Endothelial cell of umbilical vein (primary cell): ENCODE measurements at regions not wholly inside any gene's neighbourhood (a gene's known extent, or its start where the extent isn't known, plus 50 kb on each side); places are given as distances from the start of the nearest gene placed in this dataset.

Experiments used
- BruUV-seq: library from RNA; stranded (reverse); fragments of 400-500 nt; replicated peaks from 2 replicates; lab custom pipeline; 2021; lab: Mats Ljungman, UMichigan
- CTCF ChIA-PET: fragments of 300-600, 350-600 bp; sonication (Branson Sonifier 250); formaldehyde crosslinking; loops from one replicate; lab custom pipeline; 2021; ENCODE audit warnings: antibody characterized with exemption, inconsistent platforms; lab: Charles Lee
- POLR2A ChIA-PET: fragments of 300-600, 350-600 bp; sonication (Branson Sonifier 250); formaldehyde crosslinking; loops from one replicate; lab custom pipeline; 2021; ENCODE audit warnings: antibody characterized with exemption, inconsistent platforms; lab: Charles Lee
- DNase-seq: peaks from one replicate; pipeline ENCODE4 v3.0.0-alpha.2; 2011; ENCODE audit warnings: low read depth, low spot score
- FAIRE-seq: peaks from 2 replicates; lab custom pipeline; 2011; peaks lifted over from hg19 to GRCh38; lab: Jason Lieb, UNC
- H2AFZ ChIP-seq: 2 replicates; pipeline ENCODE4 v1.6.0; 2012; ENCODE audit warnings: low read depth, low read length, control low read depth, inconsistent platforms
- H3K27ac ChIP-seq: 2 replicates; pipeline ENCODE4 v1.5.1; 2011; ENCODE audit warnings: low read depth, mild to moderate bottlenecking, control low read depth, low read length, moderate library complexity; ENCODE audit not compliant: insufficient read depth
- H3K27me3 ChIP-seq, 2 experiments: 2 replicates each; pipeline versions ENCODE4 v1.6.0 to v1.6.1; 2011; ENCODE audit warnings: low read length in 2 of 2, mixed read lengths in 1 of 2; ENCODE audit not compliant: control insufficient read depth in 2 of 2, insufficient read depth in 2 of 2
- H3K36me3 ChIP-seq, 2 experiments: 2 replicates in 1 of 2; 3 replicates in 1 of 2; pipeline ENCODE4 v1.5.1; 2011; ENCODE audit warnings: low read length in 2 of 2, mild to moderate bottlenecking in 1 of 2, moderate library complexity in 1 of 2; ENCODE audit not compliant: control insufficient read depth in 2 of 2, insufficient read depth in 2 of 2; ENCODE audit errors: extremely low read depth in 1 of 2
- H3K4me1 ChIP-seq: 3 replicates; pipeline ENCODE4 v1.5.1; 2011; ENCODE audit warnings: mild to moderate bottlenecking, low read length; ENCODE audit not compliant: control insufficient read depth, insufficient read depth; ENCODE audit errors: extremely low read depth
- H3K4me2 ChIP-seq: 2 replicates; pipeline ENCODE4 v1.6.1; 2011; ENCODE audit warnings: low read length, control low read depth, mixed read lengths; ENCODE audit not compliant: insufficient read depth
- H3K4me3 ChIP-seq, 3 experiments: fragments of 200-600 bp in 1 of 3; sonication (generic), shearing (Covaris generic) in 1 of 3; replicated peaks in 1 of 3; 2 replicates each; pipeline ENCODE4 v1.5.1; 2011 to 2016; ENCODE audit warnings: control low read depth in 3 of 3, low read length in 3 of 3, mild to moderate bottlenecking in 2 of 3, inconsistent platforms in 1 of 3, low read depth in 1 of 3, moderate library complexity in 1 of 3; ENCODE audit not compliant: insufficient read depth in 1 of 3
- H3K79me2 ChIP-seq: 2 replicates; pipeline ENCODE4 v1.6.0; 2012; ENCODE audit warnings: low read length, inconsistent platforms; ENCODE audit not compliant: control insufficient read depth, insufficient read depth
- H3K9ac ChIP-seq: replicated peaks from 2 replicates; pipeline ENCODE3; 2011; ENCODE audit warnings: low read length, control low read depth; ENCODE audit not compliant: insufficient read depth; ENCODE audit errors: extremely low read depth
- H3K9me1 ChIP-seq: replicated peaks from 3 replicates; pipeline ENCODE4 v1.6.0; 2011; ENCODE audit warnings: mild to moderate bottlenecking, low read length; ENCODE audit not compliant: control insufficient read depth, insufficient read depth; ENCODE audit errors: extremely low read depth
- H3K9me3 ChIP-seq: replicated peaks from 2 replicates; pipeline ENCODE4 v1.5.1; 2012; ENCODE audit warnings: low read length, inconsistent platforms; ENCODE audit not compliant: control insufficient read depth, insufficient read depth
- H4K20me1 ChIP-seq: replicated peaks from 2 replicates; pipeline ENCODE3; 2011; ENCODE audit warnings: mild to moderate bottlenecking, low read length; ENCODE audit not compliant: control insufficient read depth, insufficient read depth; ENCODE audit errors: extremely low read depth
- EZH2 ChIP-seq: IDR thresholded peaks from 2 replicates; pipeline ENCODE4 v1.6.1; 2012; ENCODE audit warnings: borderline replicate concordance, low read depth, mild to moderate bottlenecking, moderate library complexity, low read length, inconsistent platforms; ENCODE audit not compliant: severe bottlenecking
- FOS ChIP-seq: IDR thresholded peaks from 2 replicates; pipeline ENCODE4 v1.6.1; 2011; ENCODE audit warnings: mild to moderate bottlenecking, low read length, moderate library complexity, borderline replicate concordance; ENCODE audit not compliant: insufficient read depth
- GATA2 ChIP-seq: IDR thresholded peaks from 2 replicates; pipeline ENCODE4 v1.7.0; 2011; ENCODE audit warnings: low read depth, mild to moderate bottlenecking, moderate library complexity, mixed read lengths, low read length; ENCODE audit not compliant: insufficient read length, insufficient read depth
- JUN ChIP-seq: IDR thresholded peaks from 2 replicates; pipeline ENCODE4 v1.6.1; 2011; ENCODE audit warnings: borderline replicate concordance, low read depth; ENCODE audit not compliant: insufficient read length, insufficient read depth
- MYC ChIP-seq: IDR thresholded peaks from one replicate; pipeline ENCODE4 v1.6.1; 2011; ENCODE audit warnings: mild to moderate bottlenecking, low read depth, low read length
- POLR2A ChIP-seq: IDR thresholded peaks from 2 replicates; pipeline ENCODE4 v1.6.1; 2012; ENCODE audit warnings: low read depth, mild to moderate bottlenecking, control low read depth, low read length
- POLR2AphosphoS5 ChIP-seq: IDR thresholded peaks from 2 replicates; pipeline ENCODE4 v1.6.1; 2012; ENCODE audit warnings: low read depth, mild to moderate bottlenecking, control low read depth, low read length, moderate library complexity; ENCODE audit not compliant: insufficient read depth
- dilution Hi-C: fragments of 300-500 bp; cut with MboI; formaldehyde crosslinking; loops from one replicate; pipeline ENCODE4 v1.15.0; 2019; ENCODE audit warnings: low sequenced_read_pairs; ENCODE audit not compliant: extremely low pct_ligation_motif_present
- intact Hi-C: fragments of 100-400 bp; cut with micrococcal nuclease; formaldehyde crosslinking; loops from one replicate; pipeline ENCODE4 v1.10.0; 2022
- TF ChIP-seq, protein P1 (sequence below), 2 donors: IDR thresholded peaks; 1 replicate in 1 of 2; 2 replicates in 1 of 2; pipeline ENCODE4 v1.5.1; 2011; ENCODE audit warnings: low read length in 2 of 2, mild to moderate bottlenecking in 2 of 2, moderate library complexity in 2 of 2, control low read depth in 1 of 2, inconsistent platforms in 1 of 2, low read depth in 1 of 2; ENCODE audit not compliant: insufficient read depth in 1 of 2; ENCODE audit errors: extremely low read depth in 1 of 2
- TF ChIP-seq, protein P2 (sequence below): IDR thresholded peaks from 2 replicates; pipeline ENCODE4 v1.6.1; 2011; ENCODE audit not compliant: insufficient read depth, insufficient read length

DNA sequence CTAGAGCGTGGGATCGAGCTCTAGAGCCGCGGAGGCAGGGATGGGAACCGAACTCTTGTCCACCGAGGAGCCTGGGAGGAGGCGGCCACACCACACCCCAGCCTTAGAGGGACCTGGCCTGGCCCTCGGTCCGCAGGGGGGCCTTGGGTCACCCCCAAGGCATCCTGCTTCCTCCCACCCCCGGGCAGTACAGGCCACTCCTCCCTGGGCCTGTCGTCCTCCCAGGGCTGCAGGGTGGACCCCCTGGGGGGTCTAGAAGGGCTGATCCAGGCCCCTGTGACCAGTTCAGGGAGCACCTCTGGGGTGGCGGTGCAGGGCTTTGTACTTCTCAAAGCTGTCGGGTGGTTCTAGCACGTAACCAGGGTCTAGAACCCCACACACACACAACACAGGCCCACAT, 79.1 kb upstream of the FBRSL1 start:
- H4K20me1 ChIP-seq, result no peaks in the 10 kb centered on the region
- FAIRE-seq, result no peak
- H3K79me2 ChIP-seq, result no peaks in the 10 kb centered on the region
- no peak for TF ChIP-seq JUN
- no peak for TF ChIP-seq EZH2
- no peak for TF ChIP-seq POLR2A
- TF ChIP-seq MYC, result no peak
- TF ChIP-seq POLR2AphosphoS5, result no peak
- TF ChIP-seq GATA2, result no peak
- TF ChIP-seq FOS, result no peak
- TF ChIP-seq, protein P1, sequence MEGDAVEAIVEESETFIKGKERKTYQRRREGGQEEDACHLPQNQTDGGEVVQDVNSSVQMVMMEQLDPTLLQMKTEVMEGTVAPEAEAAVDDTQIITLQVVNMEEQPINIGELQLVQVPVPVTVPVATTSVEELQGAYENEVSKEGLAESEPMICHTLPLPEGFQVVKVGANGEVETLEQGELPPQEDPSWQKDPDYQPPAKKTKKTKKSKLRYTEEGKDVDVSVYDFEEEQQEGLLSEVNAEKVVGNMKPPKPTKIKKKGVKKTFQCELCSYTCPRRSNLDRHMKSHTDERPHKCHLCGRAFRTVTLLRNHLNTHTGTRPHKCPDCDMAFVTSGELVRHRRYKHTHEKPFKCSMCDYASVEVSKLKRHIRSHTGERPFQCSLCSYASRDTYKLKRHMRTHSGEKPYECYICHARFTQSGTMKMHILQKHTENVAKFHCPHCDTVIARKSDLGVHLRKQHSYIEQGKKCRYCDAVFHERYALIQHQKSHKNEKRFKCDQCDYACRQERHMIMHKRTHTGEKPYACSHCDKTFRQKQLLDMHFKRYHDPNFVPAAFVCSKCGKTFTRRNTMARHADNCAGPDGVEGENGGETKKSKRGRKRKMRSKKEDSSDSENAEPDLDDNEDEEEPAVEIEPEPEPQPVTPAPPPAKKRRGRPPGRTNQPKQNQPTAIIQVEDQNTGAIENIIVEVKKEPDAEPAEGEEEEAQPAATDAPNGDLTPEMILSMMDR (IDR thresholded peaks at IDR 0.05; ENCODE audit: extremely low read depth in 1 of 2, insufficient read depth in 1 of 2, low read depth in 1 of 2, low read length in 2 of 2), result no peak
- TF ChIP-seq, protein P2, sequence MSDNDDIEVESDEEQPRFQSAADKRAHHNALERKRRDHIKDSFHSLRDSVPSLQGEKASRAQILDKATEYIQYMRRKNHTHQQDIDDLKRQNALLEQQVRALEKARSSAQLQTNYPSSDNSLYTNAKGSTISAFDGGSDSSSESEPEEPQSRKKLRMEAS, result no peak
- H3K36me3 ChIP-seq, result no peaks in the 10 kb centered on the region
- dilution Hi-C loops, result no loop called here
- H3K27ac ChIP-seq, result no peak overlapping the region
- ChIA-PET CTCF (no interaction called here), POLR2A (no interaction called here)
- no peaks in the 10 kb centered on the region for H3K9me1 ChIP-seq
- intact Hi-C loops, result no loop called here
- no peaks in the 10 kb centered on the region for H3K27me3 ChIP-seq
- BruUV-seq, result no TSS peak
- no peak for DNase-seq
- no peaks in the 10 kb centered on the region for H3K4me1 ChIP-seq
- H3K4me3 ChIP-seq, result no peak overlapping the region
- H3K9ac ChIP-seq, result no peak overlapping the region
- no peak overlapping the region for H3K4me2 ChIP-seq
- no peak overlapping the region for H2AFZ ChIP-seq
- no peaks in the 10 kb centered on the region for H3K9me3 ChIP-seq
